ENCODE measurements at regions not wholly inside any gene's neighbourhood (a gene's known extent, or its start where the extent isn't known, plus 50 kb on each side); places are given as distances from the start of the nearest gene placed in this dataset.

DNA sequence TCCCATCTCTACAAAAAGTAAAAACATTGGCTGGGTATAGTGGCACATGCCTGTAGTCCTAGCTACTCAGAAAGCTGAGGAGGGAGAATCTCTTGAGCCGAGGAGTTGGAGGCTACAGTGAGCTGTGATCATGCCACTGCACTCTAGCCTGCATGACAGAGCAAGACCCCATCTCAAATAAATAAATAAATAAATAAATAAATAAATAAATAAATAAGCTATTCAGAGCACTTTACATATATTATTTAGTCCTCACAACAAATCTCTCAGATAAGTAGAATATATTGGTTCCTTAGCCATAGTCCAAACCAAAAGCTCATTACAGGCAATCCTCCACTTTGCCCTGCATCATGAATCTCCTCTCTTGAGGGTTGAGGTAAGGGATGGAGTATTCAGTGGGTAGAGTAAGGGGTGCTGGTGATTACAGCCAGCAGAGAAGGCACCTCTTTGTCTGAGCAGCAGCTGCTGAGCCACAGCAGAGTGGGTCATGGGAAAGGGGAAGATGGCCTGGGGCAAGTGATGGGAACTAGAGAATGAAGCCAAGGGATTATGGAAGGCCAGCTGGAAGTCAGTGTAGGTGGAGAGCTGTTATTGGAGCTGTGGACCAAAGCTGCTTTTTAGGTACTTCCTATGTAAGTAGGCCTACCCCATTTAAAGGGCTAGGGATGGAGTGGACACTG lies 115.5 kb upstream of the ZNF644 start (continued):
- no peak for TF ChIP-seq ZNF217 (CRISPR knock-in tag; IDR thresholded peaks at IDR 0.05)

GRCh38 chr1:91135799-91136198 lies 114.0 kb upstream of the ZNF644 start:
- in situ Hi-C loops (cut with MboI) (no loop called here), intact Hi-C loops (cut with micrococcal nuclease) (no loop called here)
- Histone ChIP-seq H2AFZ (ENCODE audit: low read depth, low read length) (0 out of 2 replicates have a peak overlapping the region, but pooled peaks have one; percentile 62), H3K9ac (ENCODE audit: insufficient read depth in 1 of 2, low read depth in 2 of 2, low read length in 2 of 2) (no peak overlapping the region), H3K4me1 (replicated peaks in 1 of 2; ENCODE audit: control insufficient read depth in 2 of 2, insufficient read depth in 2 of 2, low read length in 2 of 2) (peaks cover 0 to 3% of the 10 kb centered on the region in 2 experiments; a peak in 1 of 5 replicates), H3K27ac (ENCODE audit: extremely low read depth, low read depth, low read length) (no peak overlapping the region), H3K36me3 (ENCODE audit: control insufficient read depth, insufficient read depth, low read length) (no peaks in the 10 kb centered on the region), H3K4me2 (ENCODE audit: insufficient read depth, low read length) (no peak overlapping the region), H3K27me3 (ENCODE audit: control insufficient read depth in 2 of 2, insufficient read depth in 2 of 2, low read length in 2 of 2) (peaks cover 13 to 28% of the 10 kb centered on the region in 2 experiments), H4K20me1 (replicated peaks; ENCODE audit: control insufficient read depth, insufficient read depth, low read length) (no peaks in the 10 kb centered on the region), H3K79me2 (ENCODE audit: control insufficient read depth, insufficient read depth, low read length) (no peaks in the 10 kb centered on the region), H3K4me3 (no peak overlapping the region), H3K9me1 (ENCODE audit: control insufficient read depth, insufficient read depth, low read length) (no peaks in the 10 kb centered on the region), H3K9me3 (replicated peaks; ENCODE audit: control insufficient read depth, insufficient read depth, low read depth, low read length) (no peaks in the 10 kb centered on the region)
- WGBS (ENCODE audit: insufficient coverage, low coverage, missing lambda C conversion rate), result 4% methylated on average over 11 of the region's 11 CpGs
- DNase-seq (ENCODE audit: extremely low read depth in 1 of 4, low spot score in 3 of 4), result peak in 1 of 4 experiments; percentile 6
- CTCF ChIA-PET (ENCODE audit: low intra/inter-chr PET ratio), result no interaction called here
- peak; percentile 52 for ATAC-seq
- POLR2A ChIA-PET, result interaction anchor here (0.6 kb wide), 1 partner anchor 114 kb away, joined by 3 read pairs; the partner anchor contains the start of gene ZNF644
- no TSS peak for BruUV-seq (replicated peaks)
- TF ChIP-seq TOE1 (IDR thresholded peaks at IDR 0.05; ENCODE audit: borderline replicate concordance) (no peak), TOE1 (CRISPR knock-in tag; IDR thresholded peaks at IDR 0.05; ENCODE audit: borderline replicate concordance, low read depth) (no peak), RFX5 (IDR thresholded peaks at IDR 0.05; ENCODE audit: low read depth, low read length) (no peak), ASH1L (IDR thresholded peaks at IDR 0.05; ENCODE audit: borderline replicate concordance, low read depth, partially characterized antibody) (no peak), RFX1 (IDR thresholded peaks at IDR 0.05) (no peak), PKNOX1 (IDR thresholded peaks at IDR 0.05) (peak; percentile 80), PHB2 (IDR thresholded peaks at IDR 0.05; ENCODE audit: low read depth) (no peak), NFYB (IDR thresholded peaks at IDR 0.05; ENCODE audit: extremely low read depth, insufficient read length) (peak; percentile 44), TAF1 (IDR thresholded peaks at IDR 0.05; ENCODE audit: control insufficient read depth, extremely low read depth, insufficient read depth, low read length, severe bottlenecking) (no peak), SP2 (IDR thresholded peaks at IDR 0.05; ENCODE audit: extremely low read depth, low read depth, low read length, poor library complexity, severe bottlenecking) (peak; percentile 12), NR2C2 (CRISPR knock-in tag; IDR thresholded peaks at IDR 0.05) (no peak), NR2C2 (tag; IDR thresholded peaks at IDR 0.05) (no peak), ZNF274 (IDR thresholded peaks at IDR 0.05; ENCODE audit: borderline replicate concordance, low read depth, low read length) (no peak), CREM (IDR thresholded peaks at IDR 0.05; ENCODE audit: low read depth) (no peak), PBX2 (CRISPR knock-in tag; IDR thresholded peaks at IDR 0.05; ENCODE audit: low read depth) (no peak), PBX2 (tag; conservative IDR thresholded peaks at IDR 0.05; ENCODE audit: low read depth) (peak; percentile 23; the same call in 1 of the 2 replicates)
- no peak for FAIRE-seq

All from K562 (cell line).